SU-DHL-6 (cell line): ENCODE measurements at regions not wholly inside any gene's neighbourhood (a gene's known extent, or its start where the extent isn't known, plus 50 kb on each side); places are given as distances from the start of the nearest gene placed in this dataset.

Source experiments
- EZH2phosphoT487 ChIP-seq: fragments of 200-600 bp; sonication (generic), shearing (Covaris generic); conservative IDR thresholded peaks from 2 replicates; pipeline ENCODE4 v1.6.1; 2018; ENCODE audit warnings: mild to moderate bottlenecking, antibody characterized with exemption, low read length, moderate library complexity, mixed read lengths
- TF ChIP-seq, protein P1 (sequence below): fragments of 200-600 bp; sonication (generic); IDR thresholded peaks from one replicate; pipeline ENCODE4 v1.5.1; 2017; ENCODE audit warnings: antibody characterized with exemption, mild to moderate bottlenecking, low read length, moderate library complexity; ENCODE audit not compliant: insufficient read depth, poor library complexity, severe bottlenecking

DNA sequence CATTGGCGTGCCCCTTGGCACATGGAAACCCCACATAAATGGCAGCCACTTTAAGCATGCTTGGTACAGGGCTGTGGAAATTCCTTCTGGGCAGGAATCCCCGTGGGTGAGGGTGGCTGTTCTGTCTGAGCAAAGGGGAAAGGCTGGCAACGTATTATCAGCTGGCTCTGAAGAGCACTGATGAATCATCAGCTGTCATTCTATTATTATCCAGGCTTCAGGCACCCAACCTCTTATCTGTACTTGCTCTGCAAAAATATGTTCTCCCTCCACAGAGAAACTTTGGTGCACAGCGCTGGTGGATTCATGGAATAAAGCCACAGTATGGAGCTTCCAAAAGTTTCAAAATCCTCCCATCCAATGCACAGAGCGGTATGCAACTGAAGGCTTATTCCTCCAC lies 167.1 kb downstream of the TBX5 start:
- TF ChIP-seq EZH2phosphoT487, result no peak
- TF ChIP-seq, protein P1, sequence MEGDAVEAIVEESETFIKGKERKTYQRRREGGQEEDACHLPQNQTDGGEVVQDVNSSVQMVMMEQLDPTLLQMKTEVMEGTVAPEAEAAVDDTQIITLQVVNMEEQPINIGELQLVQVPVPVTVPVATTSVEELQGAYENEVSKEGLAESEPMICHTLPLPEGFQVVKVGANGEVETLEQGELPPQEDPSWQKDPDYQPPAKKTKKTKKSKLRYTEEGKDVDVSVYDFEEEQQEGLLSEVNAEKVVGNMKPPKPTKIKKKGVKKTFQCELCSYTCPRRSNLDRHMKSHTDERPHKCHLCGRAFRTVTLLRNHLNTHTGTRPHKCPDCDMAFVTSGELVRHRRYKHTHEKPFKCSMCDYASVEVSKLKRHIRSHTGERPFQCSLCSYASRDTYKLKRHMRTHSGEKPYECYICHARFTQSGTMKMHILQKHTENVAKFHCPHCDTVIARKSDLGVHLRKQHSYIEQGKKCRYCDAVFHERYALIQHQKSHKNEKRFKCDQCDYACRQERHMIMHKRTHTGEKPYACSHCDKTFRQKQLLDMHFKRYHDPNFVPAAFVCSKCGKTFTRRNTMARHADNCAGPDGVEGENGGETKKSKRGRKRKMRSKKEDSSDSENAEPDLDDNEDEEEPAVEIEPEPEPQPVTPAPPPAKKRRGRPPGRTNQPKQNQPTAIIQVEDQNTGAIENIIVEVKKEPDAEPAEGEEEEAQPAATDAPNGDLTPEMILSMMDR, result no peak
